Cardiac fibroblast (primary cell): ENCODE measurements at regions not wholly inside any gene's neighbourhood (a gene's known extent, or its start where the extent isn't known, plus 50 kb on each side); places are given as distances from the start of the nearest gene placed in this dataset.

Experiments
- DNase-seq, 2 donors: peaks; one replicate each; pipeline versions ENCODE4 v3.0.0 to v3.0.0-alpha.2; 2010; ENCODE audit warnings: low read depth in 2 of 2
- H3K4me3 ChIP-seq, 2 donors: replicated peaks in 1 of 2; 1 replicate in 1 of 2; 2 replicates in 1 of 2; pipeline ENCODE4 v1.5.1; 2011; ENCODE audit warnings: low read depth in 2 of 2, low read length in 2 of 2, mild to moderate bottlenecking in 2 of 2, moderate library complexity in 1 of 2
- TF ChIP-seq, protein P1 (sequence below): IDR thresholded peaks from one replicate; pipeline ENCODE4 v1.5.1; 2011; ENCODE audit warnings: low read depth, mild to moderate bottlenecking, low read length, inconsistent platforms

- H3K4me3 ChIP-seq, result no peak overlapping the region
- DNase-seq, result no peak
- TF ChIP-seq, protein P1, sequence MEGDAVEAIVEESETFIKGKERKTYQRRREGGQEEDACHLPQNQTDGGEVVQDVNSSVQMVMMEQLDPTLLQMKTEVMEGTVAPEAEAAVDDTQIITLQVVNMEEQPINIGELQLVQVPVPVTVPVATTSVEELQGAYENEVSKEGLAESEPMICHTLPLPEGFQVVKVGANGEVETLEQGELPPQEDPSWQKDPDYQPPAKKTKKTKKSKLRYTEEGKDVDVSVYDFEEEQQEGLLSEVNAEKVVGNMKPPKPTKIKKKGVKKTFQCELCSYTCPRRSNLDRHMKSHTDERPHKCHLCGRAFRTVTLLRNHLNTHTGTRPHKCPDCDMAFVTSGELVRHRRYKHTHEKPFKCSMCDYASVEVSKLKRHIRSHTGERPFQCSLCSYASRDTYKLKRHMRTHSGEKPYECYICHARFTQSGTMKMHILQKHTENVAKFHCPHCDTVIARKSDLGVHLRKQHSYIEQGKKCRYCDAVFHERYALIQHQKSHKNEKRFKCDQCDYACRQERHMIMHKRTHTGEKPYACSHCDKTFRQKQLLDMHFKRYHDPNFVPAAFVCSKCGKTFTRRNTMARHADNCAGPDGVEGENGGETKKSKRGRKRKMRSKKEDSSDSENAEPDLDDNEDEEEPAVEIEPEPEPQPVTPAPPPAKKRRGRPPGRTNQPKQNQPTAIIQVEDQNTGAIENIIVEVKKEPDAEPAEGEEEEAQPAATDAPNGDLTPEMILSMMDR, result no peak
Measured at GRCh38 chr21:35127851-35128250, 78.7 kb upstream of the RUNX1 start.

DNA sequence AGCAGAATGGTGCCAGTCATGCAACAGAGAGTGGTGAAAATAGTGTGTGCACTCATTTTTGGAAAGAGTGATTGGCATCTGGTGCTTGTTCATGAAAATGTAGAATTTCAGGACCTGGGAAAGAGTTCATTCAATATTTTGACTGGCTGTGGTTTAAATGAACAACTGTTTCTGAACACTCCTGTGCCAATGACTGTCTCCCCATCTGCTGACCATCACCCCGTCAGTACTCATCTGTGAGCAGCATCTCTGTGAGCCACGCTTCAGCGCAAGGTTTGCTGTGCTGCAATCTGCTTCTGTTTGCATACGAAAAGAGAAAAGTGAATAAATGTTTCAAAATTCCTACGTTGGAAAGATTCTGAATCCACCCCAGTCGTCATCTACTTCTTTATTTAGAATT is 77.9 kb upstream of the RUNX1 start:
- H3K4me3 ChIP-seq, result no peak overlapping the region
- TF ChIP-seq, protein P1, result no peak
- DNase-seq, result no peak

- H3K4me3 ChIP-seq, result no peak overlapping the region
- no peak for DNase-seq
- TF ChIP-seq, protein P1, result no peak
Measured at GRCh38 chr21:35120631-35121180, 71.6 kb upstream of the RUNX1 start.

DNA sequence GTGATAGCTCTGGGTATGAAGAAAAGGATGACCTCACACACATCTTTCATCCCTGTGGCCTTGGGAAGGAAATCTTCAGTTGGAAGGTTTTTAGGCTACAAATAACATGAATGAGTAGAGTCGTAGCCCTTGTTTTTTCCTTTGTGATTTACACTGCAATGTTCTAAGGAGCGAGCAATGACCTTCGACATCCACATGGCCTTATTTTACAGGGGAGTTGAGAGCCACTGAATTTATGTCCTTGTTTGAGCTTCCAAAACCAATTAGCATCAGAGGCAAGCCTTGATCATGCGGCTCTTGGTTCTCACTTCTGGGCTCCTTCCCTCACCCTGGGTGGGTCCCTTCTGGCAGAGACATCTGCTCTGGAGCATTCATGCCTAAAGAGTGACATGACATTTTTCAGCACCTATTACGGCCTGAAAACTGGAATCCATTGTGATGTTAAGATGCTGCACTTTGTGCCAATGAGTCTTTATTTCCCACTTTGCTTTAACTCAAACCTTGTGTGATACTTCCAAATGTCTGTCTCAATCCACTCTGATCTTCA is 70.5 kb upstream of the RUNX1 start:
- H3K4me3 ChIP-seq, result no peak overlapping the region
- TF ChIP-seq, protein P1, result no peak
- DNase-seq, result no peak

DNA sequence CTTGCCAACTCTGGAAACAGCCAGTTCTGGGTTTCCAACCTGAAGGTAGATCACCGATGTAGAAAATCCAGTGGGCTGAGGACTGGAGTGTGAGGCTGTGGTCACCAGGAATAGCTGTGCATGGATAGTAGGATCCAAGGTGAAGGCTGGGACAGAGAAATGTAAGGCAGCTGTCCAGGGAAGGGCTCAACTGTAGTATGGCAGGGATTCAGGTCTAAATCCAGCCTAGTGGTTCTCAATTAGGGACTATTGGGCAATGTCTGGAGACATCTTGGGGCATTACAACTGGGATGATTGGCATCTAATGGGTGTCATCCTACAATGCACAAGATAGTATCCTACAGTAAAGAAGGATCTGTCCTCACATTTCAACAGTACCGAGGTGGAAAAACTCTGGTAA is 67.7 kb upstream of the RUNX1 start:
- TF ChIP-seq, protein P1, result no peak
- H3K4me3 ChIP-seq, result no peak overlapping the region
- DNase-seq, result no peak

DNA sequence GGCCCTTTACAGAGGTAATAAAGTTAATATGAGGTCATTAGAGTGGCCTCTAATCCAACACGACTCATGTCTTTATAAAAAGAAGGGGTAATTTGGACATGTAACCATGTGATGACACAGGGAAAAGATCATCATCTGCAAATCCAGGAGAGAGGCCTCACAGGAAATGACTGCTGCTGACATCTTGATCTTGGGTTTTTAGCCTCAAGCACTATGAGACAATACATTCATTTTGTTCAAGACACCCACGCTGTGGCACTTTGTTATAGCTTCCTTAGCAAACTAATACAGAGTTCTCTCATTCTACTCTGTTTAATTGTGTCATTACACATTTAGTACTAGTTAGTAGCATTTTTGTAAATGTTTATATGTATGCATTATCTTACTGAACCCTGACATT is 64.0 kb upstream of the RUNX1 start:
- TF ChIP-seq, protein P1, result no peak
- peak in 1 of 2 donors; percentile 49 for DNase-seq
- no peak overlapping the region for H3K4me3 ChIP-seq
